K562 (cell line): ENCODE measurements at regions not wholly inside any gene's neighbourhood (a gene's known extent, or its start where the extent isn't known, plus 50 kb on each side); places are given as distances from the start of the nearest gene placed in this dataset.

Experiments used
- EZH2 ChIP-seq: IDR thresholded peaks from 2 replicates; pipeline ENCODE4 v1.6.1; 2012; ENCODE audit warnings: low read depth, mild to moderate bottlenecking, inconsistent platforms, low read length, borderline replicate concordance
- MTA1 ChIP-seq: fragments of 450-650 bp; IDR thresholded peaks from 2 replicates; pipeline ENCODE4 v1.6.1; 2017; ENCODE audit warnings: borderline replicate concordance
- SMARCA5 ChIP-seq: fragments of 450-650 bp; IDR thresholded peaks from 2 replicates; pipeline ENCODE4 v1.6.1; 2016
- TF ChIP-seq, protein P1 (sequence below): fragments of 450-650 bp; IDR thresholded peaks from 2 replicates; pipeline ENCODE4 v1.6.1; 2016; ENCODE audit warnings: low read depth
- TF ChIP-seq, protein P2 (sequence below): sonication (generic); formaldehyde crosslinking; IDR thresholded peaks from 2 replicates; pipeline ENCODE4 v1.4.0; 2020; ENCODE audit warnings: mild to moderate bottlenecking, missing genetic modification reagents

DNA sequence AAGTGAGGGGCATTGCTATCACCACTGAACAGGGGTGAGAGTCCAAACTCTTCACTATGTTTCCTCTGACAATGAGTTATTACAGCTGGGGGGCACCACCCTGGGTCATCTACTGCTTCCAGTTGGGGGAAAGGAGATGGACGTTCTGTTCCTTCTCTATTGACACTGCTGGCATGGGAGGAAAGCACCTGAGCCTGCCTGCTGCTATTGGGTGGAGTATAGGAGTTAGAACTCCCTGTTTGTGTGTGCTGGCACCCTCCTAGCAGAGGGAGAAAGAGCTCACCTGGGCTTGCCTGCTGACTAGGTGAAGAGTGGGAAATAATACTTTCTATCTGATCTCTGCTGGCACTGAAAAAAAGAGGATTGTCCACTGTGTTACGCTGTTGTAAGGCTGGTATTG lies 163.8 kb downstream of the MSN start (continued):
- TF ChIP-seq, protein P1, sequence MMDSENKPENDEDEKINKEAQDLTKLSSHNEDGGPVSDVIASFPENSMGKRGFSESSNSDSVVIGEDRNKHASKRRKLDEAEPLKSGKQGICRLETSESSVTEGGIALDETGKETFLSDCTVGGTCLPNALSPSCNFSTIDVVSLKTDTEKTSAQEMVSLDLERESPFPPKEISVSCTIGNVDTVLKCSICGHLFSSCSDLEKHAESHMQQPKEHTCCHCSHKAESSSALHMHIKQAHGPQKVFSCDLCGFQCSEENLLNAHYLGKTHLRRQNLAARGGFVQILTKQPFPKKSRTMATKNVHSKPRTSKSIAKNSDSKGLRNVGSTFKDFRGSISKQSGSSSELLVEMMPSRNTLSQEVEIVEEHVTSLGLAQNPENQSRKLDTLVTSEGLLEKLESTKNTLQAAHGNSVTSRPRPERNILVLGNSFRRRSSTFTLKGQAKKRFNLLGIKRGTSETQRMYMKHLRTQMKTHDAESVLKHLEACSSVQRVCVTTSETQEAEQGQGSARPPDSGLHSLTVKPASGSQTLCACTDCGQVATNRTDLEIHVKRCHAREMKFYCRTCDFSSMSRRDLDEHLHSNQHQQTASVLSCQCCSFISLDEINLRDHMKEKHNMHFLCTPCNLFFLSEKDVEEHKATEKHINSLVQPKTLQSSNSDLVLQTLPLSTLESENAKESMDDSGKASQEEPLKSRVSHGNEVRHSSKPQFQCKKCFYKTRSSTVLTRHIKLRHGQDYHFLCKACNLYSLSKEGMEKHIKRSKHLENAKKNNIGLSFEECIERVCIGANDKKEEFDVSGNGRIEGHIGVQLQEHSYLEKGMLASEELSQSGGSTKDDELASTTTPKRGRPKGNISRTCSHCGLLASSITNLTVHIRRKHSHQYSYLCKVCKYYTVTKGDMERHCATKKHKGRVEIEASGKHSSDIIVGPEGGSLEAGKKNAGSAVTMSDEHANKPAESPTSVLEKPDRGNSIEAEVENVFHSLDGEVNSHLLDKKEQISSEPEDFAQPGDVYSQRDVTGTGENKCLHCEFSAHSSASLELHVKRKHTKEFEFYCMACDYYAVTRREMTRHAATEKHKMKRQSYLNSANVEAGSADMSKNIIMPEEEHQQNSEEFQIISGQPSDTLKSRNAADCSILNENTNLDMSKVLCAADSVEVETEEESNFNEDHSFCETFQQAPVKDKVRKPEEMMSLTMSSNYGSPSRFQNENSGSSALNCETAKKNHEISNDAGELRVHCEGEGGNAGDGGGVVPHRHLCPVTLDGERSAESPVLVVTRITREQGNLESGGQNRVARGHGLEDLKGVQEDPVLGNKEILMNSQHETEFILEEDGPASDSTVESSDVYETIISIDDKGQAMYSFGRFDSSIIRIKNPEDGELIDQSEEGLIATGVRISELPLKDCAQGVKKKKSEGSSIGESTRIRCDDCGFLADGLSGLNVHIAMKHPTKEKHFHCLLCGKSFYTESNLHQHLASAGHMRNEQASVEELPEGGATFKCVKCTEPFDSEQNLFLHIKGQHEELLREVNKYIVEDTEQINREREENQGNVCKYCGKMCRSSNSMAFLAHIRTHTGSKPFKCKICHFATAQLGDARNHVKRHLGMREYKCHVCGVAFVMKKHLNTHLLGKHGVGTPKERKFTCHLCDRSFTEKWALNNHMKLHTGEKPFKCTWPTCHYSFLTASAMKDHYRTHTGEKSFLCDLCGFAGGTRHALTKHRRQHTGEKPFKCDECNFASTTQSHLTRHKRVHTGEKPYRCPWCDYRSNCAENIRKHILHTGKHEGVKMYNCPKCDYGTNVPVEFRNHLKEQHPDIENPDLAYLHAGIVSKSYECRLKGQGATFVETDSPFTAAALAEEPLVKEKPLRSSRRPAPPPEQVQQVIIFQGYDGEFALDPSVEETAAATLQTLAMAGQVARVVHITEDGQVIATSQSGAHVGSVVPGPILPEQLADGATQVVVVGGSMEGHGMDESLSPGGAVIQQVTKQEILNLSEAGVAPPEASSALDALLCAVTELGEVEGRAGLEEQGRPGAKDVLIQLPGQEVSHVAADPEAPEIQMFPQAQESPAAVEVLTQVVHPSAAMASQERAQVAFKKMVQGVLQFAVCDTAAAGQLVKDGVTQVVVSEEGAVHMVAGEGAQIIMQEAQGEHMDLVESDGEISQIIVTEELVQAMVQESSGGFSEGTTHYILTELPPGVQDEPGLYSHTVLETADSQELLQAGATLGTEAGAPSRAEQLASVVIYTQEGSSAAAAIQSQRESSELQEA = no peak
- TF ChIP-seq MTA1 = no peak
- TF ChIP-seq EZH2 = no peak
- no peak for TF ChIP-seq SMARCA5
- TF ChIP-seq, protein P2, sequence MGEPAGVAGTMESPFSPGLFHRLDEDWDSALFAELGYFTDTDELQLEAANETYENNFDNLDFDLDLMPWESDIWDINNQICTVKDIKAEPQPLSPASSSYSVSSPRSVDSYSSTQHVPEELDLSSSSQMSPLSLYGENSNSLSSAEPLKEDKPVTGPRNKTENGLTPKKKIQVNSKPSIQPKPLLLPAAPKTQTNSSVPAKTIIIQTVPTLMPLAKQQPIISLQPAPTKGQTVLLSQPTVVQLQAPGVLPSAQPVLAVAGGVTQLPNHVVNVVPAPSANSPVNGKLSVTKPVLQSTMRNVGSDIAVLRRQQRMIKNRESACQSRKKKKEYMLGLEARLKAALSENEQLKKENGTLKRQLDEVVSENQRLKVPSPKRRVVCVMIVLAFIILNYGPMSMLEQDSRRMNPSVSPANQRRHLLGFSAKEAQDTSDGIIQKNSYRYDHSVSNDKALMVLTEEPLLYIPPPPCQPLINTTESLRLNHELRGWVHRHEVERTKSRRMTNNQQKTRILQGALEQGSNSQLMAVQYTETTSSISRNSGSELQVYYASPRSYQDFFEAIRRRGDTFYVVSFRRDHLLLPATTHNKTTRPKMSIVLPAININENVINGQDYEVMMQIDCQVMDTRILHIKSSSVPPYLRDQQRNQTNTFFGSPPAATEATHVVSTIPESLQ = no peak
